DOHH2 (cell line): ENCODE measurements at regions not wholly inside any gene's neighbourhood (a gene's known extent, or its start where the extent isn't known, plus 50 kb on each side); places are given as distances from the start of the nearest gene placed in this dataset.

ENCODE experiments used
- H3F3A ChIP-seq: fragments of 200-600 bp; sonication (generic), shearing (Covaris generic); 2 replicates; pipeline ENCODE4 v1.6.0; 2016; ENCODE audit warnings: antibody characterized with exemption, mild to moderate bottlenecking; ENCODE audit not compliant: control insufficient read depth, insufficient read depth
- H3K27ac ChIP-seq: fragments of 200-600 bp; sonication (generic); 2 replicates; pipeline ENCODE4 v1.5.1; 2014; ENCODE audit warnings: low read depth, mild to moderate bottlenecking, low read length, moderate library complexity
- H3K27me3 ChIP-seq: fragments of 200-600 bp; sonication (generic); 2 replicates; pipeline ENCODE4 v1.6.1; 2014; ENCODE audit warnings: mild to moderate bottlenecking, low read length, mixed read lengths; ENCODE audit not compliant: control insufficient read depth
- H3K36me3 ChIP-seq: fragments of 200-600 bp; sonication (generic); 2 replicates; pipeline ENCODE4 v1.6.1; 2014; ENCODE audit warnings: mild to moderate bottlenecking, low read length, moderate library complexity, mixed read lengths; ENCODE audit not compliant: control insufficient read depth
- H3K4me1 ChIP-seq: fragments of 200-600 bp; sonication (generic); 2 replicates; pipeline ENCODE4 v1.6.1; 2014; ENCODE audit warnings: mild to moderate bottlenecking, low read length, mixed read lengths; ENCODE audit not compliant: control insufficient read depth
- H3K4me2 ChIP-seq: fragments of 200-600 bp; sonication (generic); 2 replicates; pipeline ENCODE4 v1.6.0; 2014; ENCODE audit warnings: mild to moderate bottlenecking, low read length, moderate library complexity
- H3K4me3 ChIP-seq: fragments of 200-600 bp; sonication (generic); 2 replicates; pipeline ENCODE4 v1.5.1; 2014; ENCODE audit warnings: mild to moderate bottlenecking, low read length, mixed read lengths
- H3K79me2 ChIP-seq: fragments of 200-600 bp; sonication (generic); 2 replicates; pipeline ENCODE4 v1.6.1; 2014; ENCODE audit warnings: mild to moderate bottlenecking, low read length, mixed read lengths; ENCODE audit not compliant: control insufficient read depth
- H3K9me2 ChIP-seq: fragments of 200-600 bp; sonication (generic); replicated peaks from 2 replicates; pipeline ENCODE4 v1.6.1; 2014; ENCODE audit warnings: mild to moderate bottlenecking, low read length, mixed read lengths; ENCODE audit not compliant: control insufficient read depth
- H3K9me3 ChIP-seq: fragments of 200-600 bp; sonication (generic); 2 replicates; pipeline ENCODE4 v1.6.1; 2014; ENCODE audit warnings: antibody characterized with exemption, low read length, mixed read lengths; ENCODE audit not compliant: control insufficient read depth, insufficient read depth
- H4K20me1 ChIP-seq: fragments of 200-600 bp; sonication (generic); 2 replicates; pipeline ENCODE4 v1.6.0; 2014; ENCODE audit warnings: low read depth, mild to moderate bottlenecking, antibody characterized with exemption, low read length, moderate library complexity; ENCODE audit not compliant: control insufficient read depth, insufficient read depth
- CTCF ChIP-seq: fragments of 200-600 bp; sonication (generic); IDR thresholded peaks from one replicate; pipeline ENCODE4 v1.5.1; 2014; ENCODE audit warnings: antibody characterized with exemption, mild to moderate bottlenecking, low read depth, low read length; ENCODE audit not compliant: poor library complexity, severe bottlenecking
- EZH2phosphoT487 ChIP-seq: fragments of 200-600 bp; sonication (generic); IDR thresholded peaks from 2 replicates; pipeline ENCODE4 v1.6.1; 2017; ENCODE audit warnings: borderline replicate concordance, mild to moderate bottlenecking, antibody characterized with exemption, low read length, moderate library complexity, mixed read lengths

GRCh38 chr11:110379261-110379660, 50.5 kb upstream of the FDX1 start:
- H3K4me2 ChIP-seq, result no peak overlapping the region
- peaks cover 4% of the 10 kb centered on the region for H3K27me3 ChIP-seq
- no peak overlapping the region for H3K4me3 ChIP-seq
- no peaks in the 10 kb centered on the region for H4K20me1 ChIP-seq
- H3K9me3 ChIP-seq, result no peaks in the 10 kb centered on the region
- H3K4me1 ChIP-seq, result peaks cover 3% of the 10 kb centered on the region; the same call in 1 of the 2 replicates
- TF ChIP-seq CTCF (no peak), EZH2phosphoT487 (no peak)
- H3K9me2 ChIP-seq, result no peaks in the 10 kb centered on the region
- no peak overlapping the region for H3K27ac ChIP-seq
- no peaks in the 10 kb centered on the region for H3K36me3 ChIP-seq
- H3K79me2 ChIP-seq, result no peaks in the 10 kb centered on the region
- no peaks in the 10 kb centered on the region for H3F3A ChIP-seq

- no peak for TF ChIP-seq CTCF
- no peak for TF ChIP-seq EZH2phosphoT487
- H3F3A ChIP-seq, result no peaks in the 10 kb centered on the region
- no peaks in the 10 kb centered on the region for H3K79me2 ChIP-seq
- H3K36me3 ChIP-seq, result no peaks in the 10 kb centered on the region
- H4K20me1 ChIP-seq, result no peaks in the 10 kb centered on the region
- H3K27ac ChIP-seq, result no peak overlapping the region
- no peaks in the 10 kb centered on the region for H3K9me3 ChIP-seq
- no peaks in the 10 kb centered on the region for H3K9me2 ChIP-seq
- peaks cover 4% of the 10 kb centered on the region for H3K27me3 ChIP-seq
- no peak overlapping the region for H3K4me3 ChIP-seq
- no peak overlapping the region for H3K4me2 ChIP-seq
- peaks cover 3% of the 10 kb centered on the region; the same call in 1 of the 2 replicates for H3K4me1 ChIP-seq
Observed at GRCh38 chr11:110379936-110380335, 49.8 kb upstream of the FDX1 start.
